Lower leg skin (tissue), 3 donors: ENCODE measurements at regions not wholly inside any gene's neighbourhood (a gene's known extent, or its start where the extent isn't known, plus 50 kb on each side); places are given as distances from the start of the nearest gene placed in this dataset.

Experiments
- CTCF ChIP-seq, 3 donors: fragments of 450-650 bp; IDR thresholded peaks; one replicate each; pipeline ENCODE4 v1.5.1; 2016; ENCODE audit warnings: antibody characterized with exemption in 3 of 3, mild to moderate bottlenecking in 3 of 3, moderate library complexity in 2 of 3
- POLR2A ChIP-seq, 2 donors: fragments of 450-650 bp; IDR thresholded peaks; one replicate each; pipeline ENCODE4 v1.6.1; 2016 to 2017; ENCODE audit warnings: antibody characterized with exemption in 2 of 2, mild to moderate bottlenecking in 1 of 2, moderate library complexity in 1 of 2

DNA sequence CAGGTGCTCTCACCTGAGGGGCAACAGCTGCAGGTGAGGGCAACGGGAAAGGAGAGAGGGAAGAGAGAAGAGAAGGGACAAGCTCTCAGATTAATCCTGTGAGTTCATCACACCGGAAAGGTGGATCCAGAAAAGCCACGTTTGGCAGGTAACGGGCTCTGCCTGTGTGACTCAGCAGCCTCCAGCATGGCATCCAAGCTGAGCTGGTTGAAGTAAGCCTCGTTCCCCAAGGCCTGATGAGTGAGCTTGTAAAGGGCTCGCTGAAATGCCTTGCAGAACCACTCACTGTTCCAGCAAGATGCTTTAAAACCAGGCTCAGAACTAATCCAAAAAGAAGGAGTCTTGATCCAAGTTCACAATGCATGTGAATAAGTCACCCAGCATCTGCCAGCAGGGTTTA, 206.9 kb upstream of the TMEM45B start:
- TF ChIP-seq CTCF (IDR thresholded peaks at IDR 0.05): no peak
- no peak for TF ChIP-seq POLR2A (IDR thresholded peaks at IDR 0.05)
